Nephron (organoid): ENCODE measurements at regions not wholly inside any gene's neighbourhood (a gene's known extent, or its start where the extent isn't known, plus 50 kb on each side); places are given as distances from the start of the nearest gene placed in this dataset.

Experiments used
- H3K27ac Mint-ChIP-seq, 3 experiments: 2 replicates each; pipeline ENCODE4 v1.8.0; 2020; ENCODE audit warnings: mixed read lengths in 3 of 3, mild to moderate bottlenecking in 2 of 3, moderate library complexity in 1 of 3
- H3K27me3 Mint-ChIP-seq: 2 replicates; pipeline ENCODE4 v1.8.0; 2021; ENCODE audit warnings: low read depth, mild to moderate bottlenecking, moderate library complexity, mixed read lengths
- H3K36me3 Mint-ChIP-seq: 2 replicates; pipeline ENCODE4 v1.8.0; 2020; ENCODE audit warnings: low read depth, mixed read lengths
- H3K4me1 Mint-ChIP-seq: 2 replicates; pipeline ENCODE4 v1.8.0; 2020; ENCODE audit warnings: mixed read lengths
- H3K4me3 Mint-ChIP-seq, 3 experiments: 2 replicates each; pipeline ENCODE4 v1.8.0; 2020; ENCODE audit warnings: mild to moderate bottlenecking in 3 of 3, mixed read lengths in 3 of 3, moderate library complexity in 2 of 3
- H3K9me3 Mint-ChIP-seq: 2 replicates; pipeline ENCODE4 v1.8.0; 2020; ENCODE audit warnings: mixed read lengths
- CTCF ChIP-seq, 3 experiments: fragments of 200-600 bp; sonication (generic); IDR thresholded peaks; one replicate each; pipeline ENCODE4 v1.5.0; 2021; ENCODE audit warnings: antibody characterized with exemption in 3 of 3; ENCODE audit not compliant: unreplicated experiment in 3 of 3

- no peaks in the 10 kb centered on the region for H3K36me3 Mint-ChIP-seq
- peak overlapping the region; percentile 8 to 45 (median 13) for H3K4me3 Mint-ChIP-seq
- no peak for TF ChIP-seq CTCF (IDR thresholded peaks at IDR 0.05; ENCODE audit: unreplicated experiment in 3 of 3)
- H3K4me1 Mint-ChIP-seq, result peaks cover 36% of the 10 kb centered on the region
- peak overlapping the region; percentile 89 to 93 (median 89) for H3K27ac Mint-ChIP-seq
- peaks cover 7% of the 10 kb centered on the region for H3K27me3 Mint-ChIP-seq
- no peaks in the 10 kb centered on the region for H3K9me3 Mint-ChIP-seq
These were observed 526.7 kb downstream of the INSC start for GRCh38 chr11:15641271-15642045.

GRCh38 chr11:15645201-15645600, 530.5 kb downstream of the INSC start:
- Mint-ChIP-seq H3K9me3 (no peaks in the 10 kb centered on the region), H3K27me3 (peaks cover 7% of the 10 kb centered on the region), H3K4me1 (peaks cover 36% of the 10 kb centered on the region), H3K27ac (peak overlapping the region in 2 of 3 experiments; percentile 46 to 64), H3K4me3 (no peak overlapping the region), H3K36me3 (no peaks in the 10 kb centered on the region)
- no peak for TF ChIP-seq CTCF (IDR thresholded peaks at IDR 0.05; ENCODE audit: unreplicated experiment in 3 of 3)

- Mint-ChIP-seq H3K4me3 (peak overlapping the region in 1 of 3 experiments; percentile 17), H3K27me3 (no peaks in the 10 kb centered on the region), H3K27ac (peak overlapping the region; percentile 6 to 65 (median 29)), H3K9me3 (no peaks in the 10 kb centered on the region), H3K4me1 (peaks cover 29% of the 10 kb centered on the region), H3K36me3 (no peaks in the 10 kb centered on the region)
- TF ChIP-seq CTCF (IDR thresholded peaks at IDR 0.05; ENCODE audit: unreplicated experiment in 3 of 3), result no peak
These were observed 534.8 kb downstream of the INSC start for GRCh38 chr11:15649371-15650104.

GRCh38 chr11:15650105-15650938, 535.6 kb downstream of the INSC start:
- Mint-ChIP-seq H3K27ac (peak overlapping the region; percentile 10 to 72 (median 47)), H3K36me3 (no peaks in the 10 kb centered on the region), H3K27me3 (no peaks in the 10 kb centered on the region), H3K4me3 (peak overlapping the region; percentile 49 to 63 (median 59)), H3K4me1 (peaks cover 22% of the 10 kb centered on the region), H3K9me3 (no peaks in the 10 kb centered on the region)
- peak; percentile 98 to 99 (median 98) for TF ChIP-seq CTCF (IDR thresholded peaks at IDR 0.05; ENCODE audit: unreplicated experiment in 3 of 3)

- TF ChIP-seq CTCF (IDR thresholded peaks at IDR 0.05; ENCODE audit: unreplicated experiment in 3 of 3), result no peak
- no peaks in the 10 kb centered on the region for H3K9me3 Mint-ChIP-seq
- peak overlapping the region; percentile 49 to 63 (median 59) for H3K4me3 Mint-ChIP-seq
- H3K4me1 Mint-ChIP-seq, result peaks cover 22% of the 10 kb centered on the region
- H3K27me3 Mint-ChIP-seq, result no peaks in the 10 kb centered on the region
- no peaks in the 10 kb centered on the region for H3K36me3 Mint-ChIP-seq
- peak overlapping the region; percentile 10 to 72 (median 28) for H3K27ac Mint-ChIP-seq
These were observed 536.3 kb downstream of the INSC start for GRCh38 chr11:15651033-15651432.
